Body of pancreas (tissue), 4 donors: ENCODE measurements at regions not wholly inside any gene's neighbourhood (a gene's known extent, or its start where the extent isn't known, plus 50 kb on each side); places are given as distances from the start of the nearest gene placed in this dataset.
"Not testable (repeated sequence)": the region's sequence is repeated elsewhere in the genome, so short reads cannot be mapped to it uniquely, and the experiment has no call there.

Source experiments
- ATAC-seq: fragments of 150-250 bp; one replicate; pipeline ENCODE4 v1.9.1; 2016
- DNase-seq, 4 donors: peaks; one replicate each; pipeline ENCODE4 v3.0.0-alpha.2; 2019
- H3K27ac ChIP-seq, 4 donors: fragments of 200-600 bp; sonication (generic); 1 replicate in 3 of 4; 2 replicates in 1 of 4; pipeline versions ENCODE4 v1.5.1 to v1.6.1; 2016 to 2019; ENCODE audit warnings: mild to moderate bottlenecking in 1 of 4, mixed read lengths in 1 of 4, moderate library complexity in 1 of 4
- H3K27me3 ChIP-seq, 2 donors: fragments of 200-600 bp; sonication (generic); one replicate each; pipeline ENCODE4 v1.6.0; 2016; ENCODE audit warnings: mild to moderate bottlenecking in 1 of 2
- H3K36me3 ChIP-seq, 2 donors: fragments of 200-600 bp; sonication (generic); replicated peaks in 1 of 2; 2 replicates each; pipeline ENCODE4 v1.5.1; 2016; ENCODE audit warnings: low read depth in 2 of 2; ENCODE audit not compliant: insufficient read depth in 1 of 2
- H3K4me1 ChIP-seq: fragments of 200-600 bp; sonication (generic); one replicate; pipeline ENCODE4 v1.6.0; 2016
- H3K4me3 ChIP-seq, 2 donors: fragments of 200-600 bp; sonication (generic); 1 replicate in 1 of 2; 2 replicates in 1 of 2; pipeline ENCODE4 v1.5.1; 2016 to 2019
- H3K9me3 ChIP-seq, 3 donors: fragments of 200-600 bp; sonication (generic); 1 replicate in 2 of 3; 2 replicates in 1 of 3; pipeline ENCODE4 v1.5.1; 2016
- POLR2A ChIP-seq, 3 donors: fragments of 450-650 bp; IDR thresholded peaks; one replicate each; pipeline ENCODE4 v1.6.1; 2016; ENCODE audit warnings: antibody characterized with exemption in 3 of 3, mild to moderate bottlenecking in 2 of 3
- WGBS, 2 donors: methylation state at CpG; one replicate each; pipeline ENCODE4 v1.1.5; 2017; 5-methylcytosine and 5-hydroxymethylcytosine counted together
- intact Hi-C: fragments of 100-400 bp; cut with DNase I; formaldehyde crosslinking; loops from one replicate; pipeline ENCODE4 v1.15.1; 2023
- TF ChIP-seq, protein P1 (sequence below), 7 experiments: fragments of 450-650 bp in 4 of 7; fragments of 200-600 bp in 3 of 7; sonication (generic) in 3 of 7; IDR thresholded peaks; one replicate each; pipeline ENCODE4 v1.5.1; 2016 to 2019; ENCODE audit warnings: antibody characterized with exemption in 7 of 7

- intact Hi-C loops: no loop called here
- no peak overlapping the region for H3K27ac ChIP-seq
- H3K4me1 ChIP-seq: peaks cover 30% of the 10 kb centered on the region
- DNase-seq (no peak), ATAC-seq (no peak)
- H3K4me3 ChIP-seq: no peak overlapping the region
- TF ChIP-seq, protein P1, sequence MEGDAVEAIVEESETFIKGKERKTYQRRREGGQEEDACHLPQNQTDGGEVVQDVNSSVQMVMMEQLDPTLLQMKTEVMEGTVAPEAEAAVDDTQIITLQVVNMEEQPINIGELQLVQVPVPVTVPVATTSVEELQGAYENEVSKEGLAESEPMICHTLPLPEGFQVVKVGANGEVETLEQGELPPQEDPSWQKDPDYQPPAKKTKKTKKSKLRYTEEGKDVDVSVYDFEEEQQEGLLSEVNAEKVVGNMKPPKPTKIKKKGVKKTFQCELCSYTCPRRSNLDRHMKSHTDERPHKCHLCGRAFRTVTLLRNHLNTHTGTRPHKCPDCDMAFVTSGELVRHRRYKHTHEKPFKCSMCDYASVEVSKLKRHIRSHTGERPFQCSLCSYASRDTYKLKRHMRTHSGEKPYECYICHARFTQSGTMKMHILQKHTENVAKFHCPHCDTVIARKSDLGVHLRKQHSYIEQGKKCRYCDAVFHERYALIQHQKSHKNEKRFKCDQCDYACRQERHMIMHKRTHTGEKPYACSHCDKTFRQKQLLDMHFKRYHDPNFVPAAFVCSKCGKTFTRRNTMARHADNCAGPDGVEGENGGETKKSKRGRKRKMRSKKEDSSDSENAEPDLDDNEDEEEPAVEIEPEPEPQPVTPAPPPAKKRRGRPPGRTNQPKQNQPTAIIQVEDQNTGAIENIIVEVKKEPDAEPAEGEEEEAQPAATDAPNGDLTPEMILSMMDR (IDR thresholded peaks at IDR 0.05): no peak
- no peak for TF ChIP-seq POLR2A (IDR thresholded peaks at IDR 0.05)
- no peaks in the 10 kb centered on the region for H3K36me3 ChIP-seq
- no peaks in the 10 kb centered on the region for H3K9me3 ChIP-seq
- H3K27me3 ChIP-seq: no peaks in the 10 kb centered on the region
These were observed 238.8 kb downstream of the ARL4A start for GRCh38 chr7:12926206-12926605.

DNA sequence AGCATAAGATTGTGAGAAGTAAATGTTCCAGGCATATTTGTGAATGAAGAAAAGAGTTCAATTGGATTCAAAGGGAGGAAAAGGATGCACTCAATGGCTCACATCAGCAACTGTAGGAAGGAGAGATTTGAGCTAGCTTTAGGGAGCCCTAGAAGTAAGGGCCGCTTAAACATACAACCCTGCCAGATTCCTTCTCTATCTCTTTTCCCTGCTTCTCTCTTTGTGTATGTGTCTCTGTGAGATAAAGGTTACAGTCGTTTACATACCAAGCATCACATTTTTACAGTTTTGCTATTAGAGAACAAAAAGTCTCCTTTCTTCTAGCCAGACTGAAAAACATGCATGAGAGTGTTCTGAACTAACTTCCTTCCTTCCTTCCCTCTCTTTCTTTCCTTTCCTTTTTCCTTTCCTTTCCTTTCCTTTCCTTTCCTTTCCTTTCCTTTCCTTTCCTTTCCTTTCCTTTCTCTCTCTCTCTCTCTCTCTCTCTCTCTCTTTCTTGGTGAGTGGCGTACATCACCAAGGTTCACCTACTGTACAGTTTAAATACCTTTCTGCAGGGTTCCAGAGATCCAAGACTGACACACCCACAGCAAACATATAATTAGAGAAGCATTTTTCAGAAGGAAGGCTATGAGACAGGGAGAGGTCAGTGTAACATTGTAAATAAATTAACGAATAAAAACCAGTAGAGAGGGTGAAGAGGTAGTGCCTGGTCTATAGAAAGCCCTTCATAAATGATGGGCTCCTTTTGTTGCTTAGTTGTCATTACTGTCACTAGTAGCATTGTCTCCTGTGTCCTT lies 240.4 kb downstream of the ARL4A start:
- no peak for TF ChIP-seq POLR2A (IDR thresholded peaks at IDR 0.05)
- Histone ChIP-seq H3K27ac (no peak overlapping the region), H3K27me3 (no peaks in the 10 kb centered on the region), H3K36me3 (no peaks in the 10 kb centered on the region), H3K9me3 (no peaks in the 10 kb centered on the region), H3K4me3 (no peak overlapping the region), H3K4me1 (peaks cover 30% of the 10 kb centered on the region)
- intact Hi-C loops: no loop called here
- 75 to 76% methylated on average over 4 of the region's 4 CpGs for WGBS, 2 donors
- ATAC-seq (no peak), DNase-seq (no peak)

GRCh38 chr7:12929476-12930140 lies 242.2 kb downstream of the ARL4A start:
- Histone ChIP-seq H3K9me3 (no peaks in the 10 kb centered on the region), H3K27me3 (no peaks in the 10 kb centered on the region), H3K4me3 (no peak overlapping the region), H3K36me3 (no peaks in the 10 kb centered on the region), H3K4me1 (peaks cover 25% of the 10 kb centered on the region), H3K27ac (no peak overlapping the region)
- intact Hi-C loops: no loop called here
- ATAC-seq (peak; percentile 35), DNase-seq (no peak)
- no peak for TF ChIP-seq POLR2A (IDR thresholded peaks at IDR 0.05)
- 24 to 26% methylated on average over 1 of the region's 1 CpG for WGBS, 2 donors

GRCh38 chr7:12930534-12930933 lies 243.1 kb downstream of the ARL4A start:
- Histone ChIP-seq H3K9me3 (no peaks in the 10 kb centered on the region), H3K27me3 (no peaks in the 10 kb centered on the region), H3K4me1 (peaks cover 25% of the 10 kb centered on the region), H3K4me3 (no peak overlapping the region), H3K36me3 (no peaks in the 10 kb centered on the region), H3K27ac (no peak overlapping the region)
- intact Hi-C loops: no loop called here
- 81 to 86% methylated on average over 2 of the region's 2 CpGs for WGBS, 2 donors
- DNase-seq (no peak), ATAC-seq (no peak)
- TF ChIP-seq, protein P1 (IDR thresholded peaks at IDR 0.05): no peak
- no peak for TF ChIP-seq POLR2A (IDR thresholded peaks at IDR 0.05)

DNA sequence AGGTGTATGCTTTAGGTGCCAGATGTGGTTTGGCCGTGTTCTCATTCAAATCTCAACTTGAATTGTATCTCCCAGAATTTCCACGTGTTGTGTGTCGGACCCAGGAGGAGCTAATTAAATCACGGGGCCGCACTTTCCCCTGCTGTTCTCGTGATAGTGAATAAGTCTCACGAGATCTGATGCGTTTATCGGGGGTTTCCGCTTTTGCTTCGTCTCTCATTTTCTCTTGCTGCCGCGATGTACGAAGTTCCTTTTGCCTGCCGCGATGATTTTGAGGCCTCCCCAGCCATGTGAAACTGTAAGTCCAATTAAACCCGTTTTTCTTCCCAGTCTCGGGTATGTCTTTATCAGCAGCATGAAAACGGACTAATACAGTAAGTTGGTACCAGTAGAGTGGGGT lies 244.0 kb downstream of the ARL4A start:
- DNase-seq, ATAC-seq, intact Hi-C loops, H3K36me3 ChIP-seq, H3K27me3 ChIP-seq, H3K9me3 ChIP-seq, H3K27ac ChIP-seq, H3K4me3 ChIP-seq: not testable (repeated sequence)
- WGBS, 2 donors: 88 to 90% methylated on average over 19 of the region's 19 CpGs
- H3K4me1 ChIP-seq: peaks cover 25% of the 10 kb centered on the region

- Histone ChIP-seq H3K27ac (no peak overlapping the region), H3K4me1 (peaks cover 21% of the 10 kb centered on the region), H3K27me3 (no peaks in the 10 kb centered on the region), H3K9me3 (peaks cover 0 to 3% (median 0%) of the 10 kb centered on the region in 3 donors), H3K36me3 (no peaks in the 10 kb centered on the region), H3K4me3 (no peak overlapping the region)
- TF ChIP-seq POLR2A (IDR thresholded peaks at IDR 0.05): no peak
- TF ChIP-seq, protein P1 (IDR thresholded peaks at IDR 0.05): no peak
- no peak for ATAC-seq
- 92 to 95% methylated on average over 11 of the region's 11 CpGs for WGBS, 2 donors
- intact Hi-C loops: no loop called here
- DNase-seq: no peak
These were observed 252.3 kb downstream of the ARL4A start for GRCh38 chr7:12939694-12940093.
